DOHH2 (cell line): ENCODE measurements at regions not wholly inside any gene's neighbourhood (a gene's known extent, or its start where the extent isn't known, plus 50 kb on each side); places are given as distances from the start of the nearest gene placed in this dataset.

ENCODE experiments used
- CTCF ChIP-seq: fragments of 200-600 bp; sonication (generic); IDR thresholded peaks from one replicate; pipeline ENCODE4 v1.5.1; 2014; ENCODE audit warnings: antibody characterized with exemption, mild to moderate bottlenecking, low read depth, low read length; ENCODE audit not compliant: poor library complexity, severe bottlenecking
- EZH2phosphoT487 ChIP-seq: fragments of 200-600 bp; sonication (generic); IDR thresholded peaks from 2 replicates; pipeline ENCODE4 v1.6.1; 2017; ENCODE audit warnings: borderline replicate concordance, mild to moderate bottlenecking, antibody characterized with exemption, low read length, moderate library complexity, mixed read lengths

DNA sequence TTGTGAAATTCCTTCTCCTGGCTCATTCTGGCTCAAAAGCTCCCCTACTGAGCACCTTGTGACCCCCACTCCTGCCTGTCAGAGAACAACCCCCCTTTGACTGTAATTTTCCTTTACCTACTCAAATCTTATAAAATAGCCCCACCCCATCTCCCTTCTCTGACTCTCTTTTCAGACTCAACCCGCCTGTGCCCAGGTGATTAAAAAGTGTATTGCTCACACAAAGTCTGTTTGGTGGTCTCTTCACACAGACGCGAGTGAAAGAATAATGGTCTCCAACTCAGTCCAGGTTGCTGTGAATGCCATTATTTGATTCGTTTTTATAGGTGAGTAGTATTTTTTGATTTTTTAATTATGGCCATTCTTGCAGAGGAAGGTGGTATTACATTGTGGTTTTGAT lies 414.1 kb upstream of the FKBP1C start:
- TF ChIP-seq CTCF (no peak), EZH2phosphoT487 (no peak)
